K562 (cell line): ENCODE measurements at regions not wholly inside any gene's neighbourhood (a gene's known extent, or its start where the extent isn't known, plus 50 kb on each side); places are given as distances from the start of the nearest gene placed in this dataset.

Experiments
- ATAC-seq: fragments of 200-7000 bp; cut with Tn5 transposase; 3 replicates; pipeline ENCODE4 v1.9.1; 2020; ENCODE audit warnings: moderate library complexity
- BruUV-seq: library from RNA; stranded (reverse); fragments of 400-500 nt; replicated peaks from 2 replicates; lab custom pipeline; 2021; lab: Mats Ljungman, UMichigan
- CTCF ChIA-PET: fragments of 300-600 bp; formaldehyde crosslinking; extraction: SDS; loops from one replicate; lab custom pipeline; 2021; ENCODE audit warnings: low intra/inter-chr PET ratio; lab: Yijun Ruan, JAX
- POLR2A ChIA-PET: fragments of 300-600, 350-650 bp; sonication (Branson Sonifier 250); formaldehyde crosslinking; extraction: SDS; loops from one replicate; lab custom pipeline; 2021; ENCODE audit warnings: antibody characterized with exemption, inconsistent platforms; lab: Yijun Ruan, JAX
- DNase-seq, 4 experiments: peaks; one replicate each; pipeline versions ENCODE4 v3.0.0 to v3.0.0-alpha.2; 2011 to 2018; ENCODE audit warnings: low spot score in 3 of 4, mixed read lengths in 3 of 4; ENCODE audit errors: extremely low read depth in 1 of 4
- FAIRE-seq: peaks from 2 replicates; lab custom pipeline; 2011; peaks lifted over from hg19 to GRCh38; lab: Jason Lieb, UNC
- H2AFZ ChIP-seq: 2 replicates; pipeline ENCODE4 v1.6.0; 2011; ENCODE audit warnings: low read depth, low read length, control low read depth, inconsistent platforms
- H3K27ac ChIP-seq: fragments of 200-600 bp; 3 replicates; pipeline ENCODE4 v1.8.0; 2011; ENCODE audit warnings: low read depth, mild to moderate bottlenecking, control low read depth, inconsistent platforms, low read length, moderate library complexity, mixed read lengths; ENCODE audit errors: extremely low read depth
- H3K27me3 ChIP-seq, 2 experiments: fragments of 300-600 bp in 1 of 2; 2 replicates in 1 of 2; 3 replicates in 1 of 2; pipeline versions ENCODE4 v1.6.0 to v1.8.0; 2011; ENCODE audit warnings: inconsistent platforms in 2 of 2, low read length in 2 of 2, mild to moderate bottlenecking in 1 of 2, mixed read lengths in 1 of 2, moderate library complexity in 1 of 2; ENCODE audit not compliant: control insufficient read depth in 2 of 2, insufficient read depth in 2 of 2
- H3K36me3 ChIP-seq: fragments of 300-600 bp; 3 replicates; pipeline ENCODE4 v1.8.0; 2011; ENCODE audit warnings: mild to moderate bottlenecking, low read length, inconsistent platforms; ENCODE audit not compliant: control insufficient read depth, insufficient read depth
- H3K4me1 ChIP-seq, 2 experiments: fragments of 200-600 bp in 1 of 2; replicated peaks in 1 of 2; 2 replicates in 1 of 2; 3 replicates in 1 of 2; pipeline versions ENCODE4 v1.5.1 to v1.8.0; 2011; ENCODE audit warnings: inconsistent platforms in 2 of 2, low read length in 2 of 2, mild to moderate bottlenecking in 1 of 2, mixed read lengths in 1 of 2, moderate library complexity in 1 of 2; ENCODE audit not compliant: control insufficient read depth in 2 of 2, insufficient read depth in 2 of 2
- H3K4me2 ChIP-seq: 2 replicates; pipeline ENCODE4 v1.6.1; 2011; ENCODE audit warnings: low read length, control low read depth, inconsistent platforms, mixed read lengths; ENCODE audit not compliant: insufficient read depth
- H3K4me3 ChIP-seq: fragments of 200-600 bp; sonication (generic), shearing (Covaris generic); 2 replicates; pipeline ENCODE4 v1.5.1; 2016; ENCODE audit warnings: control low read depth, inconsistent platforms
- H3K79me2 ChIP-seq: fragments of 200-600 bp; 3 replicates; pipeline ENCODE4 v1.8.0; 2011; ENCODE audit warnings: low read length, inconsistent platforms; ENCODE audit not compliant: control insufficient read depth, insufficient read depth
- H3K9ac ChIP-seq, 2 experiments: 2 replicates each; pipeline versions ENCODE4 v1.6.0 to v1.6.1; 2011; ENCODE audit warnings: low read depth in 2 of 2, low read length in 2 of 2, control low read depth in 1 of 2, inconsistent platforms in 1 of 2, mild to moderate bottlenecking in 1 of 2, mixed read lengths in 1 of 2; ENCODE audit not compliant: insufficient read depth in 1 of 2
- H3K9me1 ChIP-seq: one replicate; pipeline ENCODE4 v1.6.0; 2011; ENCODE audit warnings: inconsistent platforms, mild to moderate bottlenecking, low read length, moderate library complexity; ENCODE audit not compliant: control insufficient read depth, insufficient read depth
- H3K9me3 ChIP-seq: replicated peaks from 2 replicates; pipeline ENCODE4 v1.5.1; 2011; ENCODE audit warnings: low read depth, low read length, inconsistent platforms; ENCODE audit not compliant: control insufficient read depth, insufficient read depth
- H4K20me1 ChIP-seq: replicated peaks from 2 replicates; pipeline ENCODE4 v1.6.1; 2011; ENCODE audit warnings: low read length, inconsistent platforms, mixed read lengths; ENCODE audit not compliant: control insufficient read depth, insufficient read depth
- CBFA2T3 ChIP-seq: fragments of 450-650 bp; IDR thresholded peaks from 2 replicates; pipeline ENCODE4 v1.6.1; 2017
- CHCHD3 ChIP-seq: fragments of 250-450 bp; sonication (Bioruptor Pico); IDR thresholded peaks from 2 replicates; pipeline ENCODE4 v2.1.2; 2022; ENCODE audit warnings: mild to moderate bottlenecking
- CXXC5 ChIP-seq: fragments of 250-450 bp; sonication (Bioruptor Pico); IDR thresholded peaks from 2 replicates; pipeline ENCODE4 v1.8.0; 2022; ENCODE audit warnings: inconsistent platforms, mild to moderate bottlenecking, moderate library complexity
- LCOR ChIP-seq: sonication (generic); formaldehyde crosslinking; IDR thresholded peaks from 2 replicates; pipeline ENCODE4 v1.8.0; 2022; ENCODE audit warnings: mild to moderate bottlenecking, missing genetic modification reagents
- LEF1 ChIP-seq: fragments of 450-650 bp; IDR thresholded peaks from 2 replicates; pipeline ENCODE4 v1.6.1; 2016; ENCODE audit warnings: mild to moderate bottlenecking
- MAFF ChIP-seq: IDR thresholded peaks from 2 replicates; pipeline ENCODE4 v1.6.1; 2012; ENCODE audit warnings: low read length, improper control_type of control experiment
- MAFK ChIP-seq: IDR thresholded peaks from 2 replicates; pipeline ENCODE4 v1.6.1; 2011; ENCODE audit warnings: low read length, improper control_type of control experiment
- NCOA2 ChIP-seq, 2 experiments: fragments of 450-650 bp; IDR thresholded peaks; 2 replicates each; pipeline ENCODE4 v1.6.1; 2018; ENCODE audit warnings: mild to moderate bottlenecking in 2 of 2, moderate library complexity in 1 of 2; ENCODE audit not compliant: partially characterized antibody in 2 of 2
- ZNF431 ChIP-seq: sonication (generic); formaldehyde crosslinking; IDR thresholded peaks from 2 replicates; pipeline ENCODE4 v1.8.0; 2022; ENCODE audit warnings: mild to moderate bottlenecking, missing genetic modification reagents
- ZNF57 ChIP-seq: fragments of 450-650 bp; formaldehyde crosslinking; IDR thresholded peaks from 2 replicates; pipeline ENCODE4 v1.4.0; 2020; ENCODE audit warnings: mild to moderate bottlenecking, moderate library complexity
- ZNF584 ChIP-seq: fragments of 200-800 bp; sonication (Bioruptor generic); IDR thresholded peaks from 2 replicates; pipeline ENCODE4 v1.6.1; 2016; ENCODE audit warnings: low read depth, mild to moderate bottlenecking, missing genetic modification characterization, missing compliant biosample characterization
- WGBS: fragments of 100-300 bp; shearing (Covaris generic); methylation state at CpG from one replicate; pipeline ENCODE4 v1.1.6; 2016; ENCODE audit warnings: low coverage, mixed read lengths; ENCODE audit not compliant: insufficient coverage; ENCODE audit errors: missing lambda C conversion rate; 5-methylcytosine and 5-hydroxymethylcytosine counted together
- in situ Hi-C: fragments of 300-500 bp; cut with MboI; formaldehyde crosslinking; loops from 4 replicates; pipeline ENCODE4 v1.15.0; 2018; ENCODE audit warnings: inconsistent platforms, mixed read lengths
- intact Hi-C: fragments of 100-400 bp; cut with micrococcal nuclease; formaldehyde crosslinking; loops from 2 replicates; pipeline ENCODE4 v1.14.2; 2022

DNA sequence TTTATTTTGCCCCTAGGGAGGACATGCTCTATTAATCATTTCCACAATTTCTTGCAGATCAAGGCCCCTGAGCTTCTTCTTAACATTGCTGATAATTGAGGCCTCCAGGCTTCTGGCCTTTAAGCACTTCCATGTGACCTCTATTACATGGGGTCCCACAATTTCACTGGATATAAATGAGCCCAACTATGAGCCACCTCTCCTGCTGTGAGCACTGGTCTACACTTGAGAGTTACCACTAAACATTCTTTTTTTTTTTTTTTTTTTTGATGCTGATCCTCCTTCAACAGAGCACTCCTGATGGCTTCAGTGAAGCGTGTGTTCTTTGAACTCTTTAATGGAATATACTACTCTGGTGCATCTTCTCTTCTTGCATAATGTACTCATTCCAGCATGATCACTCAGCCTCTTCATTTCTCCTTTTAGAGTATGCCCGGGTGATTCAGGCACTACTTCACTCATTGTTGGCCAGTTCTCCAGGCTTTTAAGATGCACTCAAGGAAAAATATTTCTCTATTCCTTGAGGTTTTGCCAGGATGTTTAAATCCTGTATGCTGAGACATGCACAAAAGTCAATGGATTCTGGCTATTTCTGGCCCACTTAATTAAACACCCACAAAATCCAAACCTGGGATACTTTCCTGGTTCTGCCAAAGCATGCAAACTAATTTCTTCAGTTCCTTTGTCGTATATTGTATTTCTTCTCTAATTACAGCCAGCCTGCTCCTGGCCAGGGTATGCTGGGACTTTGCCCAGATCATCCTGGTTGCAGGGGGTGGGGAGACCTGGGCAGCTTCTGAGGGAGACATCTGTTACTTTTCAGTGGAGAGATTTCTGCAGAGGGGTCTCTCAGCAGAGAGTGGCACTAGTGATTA lies 257.8 kb upstream of the LUZP2 start:
- CTCF ChIA-PET = no interaction called here
- intact Hi-C loops (no loop called here), in situ Hi-C loops (no loop called here)
- no peak for ATAC-seq
- Histone ChIP-seq H3K36me3 (no peaks in the 10 kb centered on the region), H3K27me3 (no peaks in the 10 kb centered on the region), H3K4me1 (no peaks in the 10 kb centered on the region), H2AFZ (no peak overlapping the region), H3K27ac (no peak overlapping the region), H3K79me2 (no peaks in the 10 kb centered on the region), H3K9ac (no peak overlapping the region), H3K4me3 (no peak overlapping the region), H4K20me1 (no peaks in the 10 kb centered on the region), H3K9me1 (no peaks in the 10 kb centered on the region), H3K4me2 (no peak overlapping the region), H3K9me3 (no peaks in the 10 kb centered on the region)
- no peak for DNase-seq
- POLR2A ChIA-PET = no interaction called here
- WGBS = 0% methylated on average over 3 of the region's 3 CpGs
- FAIRE-seq = no peak
- no TSS peak for BruUV-seq
- TF ChIP-seq MAFF (no peak), CXXC5 (no peak), MAFK (no peak), CHCHD3 (no peak), NCOA2 (IDR thresholded peaks at IDR 0.05; ENCODE audit: partially characterized antibody in 2 of 2) (no peak), LCOR (CRISPR knock-in tag) (no peak), LEF1 (no peak), ZNF431 (CRISPR knock-in tag) (no peak), CBFA2T3 (no peak), ZNF57 (CRISPR knock-in tag) (no peak), ZNF584 (CRISPR knock-in tag) (no peak)
